Muscle of back (tissue), 3 donors: ENCODE measurements at regions not wholly inside any gene's neighbourhood (a gene's known extent, or its start where the extent isn't known, plus 50 kb on each side); places are given as distances from the start of the nearest gene placed in this dataset.
"Not testable (repeated sequence)": the region's sequence is repeated elsewhere in the genome, so short reads cannot be mapped to it uniquely, and the experiment has no call there.

ENCODE experiments used
- DNase-seq, 3 donors: peaks; one replicate each; pipeline versions ENCODE4 v3.0.0 to v3.0.0-alpha.2; 2013

DNA sequence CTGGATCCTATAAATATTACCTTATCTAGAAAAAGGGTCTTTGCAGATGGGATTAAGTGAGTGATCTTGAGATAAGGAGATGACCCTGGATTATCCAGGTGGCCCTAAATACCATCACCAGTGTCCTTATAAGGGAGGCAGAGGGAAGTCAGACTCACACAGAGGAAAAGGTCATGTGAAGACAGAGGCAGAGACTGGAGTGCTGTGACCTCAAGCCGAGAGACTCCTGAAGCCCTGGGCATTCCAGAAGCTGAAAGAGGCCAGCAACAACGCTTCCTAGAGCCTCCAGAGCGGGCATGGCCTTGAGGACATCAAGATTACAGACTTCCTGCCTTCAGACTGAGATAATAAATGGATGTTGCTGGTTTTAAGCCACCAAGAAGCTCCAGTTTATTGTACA, 118.8 kb downstream of the ATPSCKMT start:
- DNase-seq: no peak

DNA sequence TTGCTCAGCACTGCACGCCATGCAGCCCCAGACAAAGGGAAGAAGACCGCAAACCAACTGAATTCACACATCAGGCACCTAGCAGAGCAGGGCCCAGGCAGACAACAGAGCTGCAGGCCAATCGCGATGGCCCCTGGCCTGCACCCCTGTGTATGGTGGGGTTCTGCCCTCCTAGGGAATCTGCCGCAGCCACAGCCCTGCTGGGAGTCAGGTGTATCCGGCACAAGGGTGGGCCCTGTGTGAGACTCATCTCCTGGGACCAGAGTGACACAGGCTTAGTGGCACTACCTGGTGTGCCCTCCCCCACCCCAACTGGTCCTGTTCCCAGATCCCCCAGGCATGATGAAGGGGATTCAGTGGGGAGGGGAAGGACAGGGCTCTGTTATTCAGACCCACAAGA, 122.8 kb downstream of the ATPSCKMT start:
- DNase-seq: no peak

DNA sequence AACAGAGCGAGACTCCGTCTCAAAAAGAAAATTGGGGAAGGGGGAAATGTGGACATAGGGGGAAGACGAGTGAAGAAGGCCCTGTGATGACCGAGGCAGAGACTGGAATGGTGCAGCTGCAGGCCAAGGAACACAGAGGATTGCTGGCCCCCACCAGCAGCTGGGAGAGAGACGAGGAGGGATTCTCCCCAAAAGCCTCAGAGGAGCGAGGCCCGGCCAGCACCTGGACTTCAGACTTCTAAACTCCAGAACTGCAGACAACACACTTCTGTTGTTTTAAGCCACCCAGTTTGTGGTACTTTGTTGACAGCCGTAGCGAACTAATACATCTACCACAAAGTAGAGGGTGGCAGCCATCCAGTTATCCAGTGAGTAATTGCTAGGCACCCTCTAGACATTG, 124.6 kb downstream of the ATPSCKMT start:
- peak in 1 of 3 donors; percentile 67 for DNase-seq

DNA sequence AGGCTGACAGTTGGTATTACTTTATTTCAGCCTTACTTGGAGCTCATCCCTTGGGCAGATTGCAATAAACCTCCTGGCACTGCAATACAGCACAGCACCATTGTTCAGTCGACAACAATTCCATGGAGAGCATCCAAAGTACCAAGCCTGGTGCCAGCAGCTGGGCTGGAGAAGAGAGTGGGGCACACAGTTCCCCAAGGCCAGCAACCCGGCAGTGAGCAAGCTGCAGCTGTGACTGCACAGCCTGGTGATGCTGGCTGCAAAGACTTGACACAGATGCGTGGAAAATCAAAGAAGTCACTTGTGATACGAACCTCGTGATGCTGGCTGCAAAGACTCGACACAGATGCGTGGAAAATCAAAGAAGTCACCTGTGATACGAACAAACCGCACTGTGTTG, 125.4 kb downstream of the ATPSCKMT start:
- peak; percentile 53 to 78 (median 56) for DNase-seq

DNA sequence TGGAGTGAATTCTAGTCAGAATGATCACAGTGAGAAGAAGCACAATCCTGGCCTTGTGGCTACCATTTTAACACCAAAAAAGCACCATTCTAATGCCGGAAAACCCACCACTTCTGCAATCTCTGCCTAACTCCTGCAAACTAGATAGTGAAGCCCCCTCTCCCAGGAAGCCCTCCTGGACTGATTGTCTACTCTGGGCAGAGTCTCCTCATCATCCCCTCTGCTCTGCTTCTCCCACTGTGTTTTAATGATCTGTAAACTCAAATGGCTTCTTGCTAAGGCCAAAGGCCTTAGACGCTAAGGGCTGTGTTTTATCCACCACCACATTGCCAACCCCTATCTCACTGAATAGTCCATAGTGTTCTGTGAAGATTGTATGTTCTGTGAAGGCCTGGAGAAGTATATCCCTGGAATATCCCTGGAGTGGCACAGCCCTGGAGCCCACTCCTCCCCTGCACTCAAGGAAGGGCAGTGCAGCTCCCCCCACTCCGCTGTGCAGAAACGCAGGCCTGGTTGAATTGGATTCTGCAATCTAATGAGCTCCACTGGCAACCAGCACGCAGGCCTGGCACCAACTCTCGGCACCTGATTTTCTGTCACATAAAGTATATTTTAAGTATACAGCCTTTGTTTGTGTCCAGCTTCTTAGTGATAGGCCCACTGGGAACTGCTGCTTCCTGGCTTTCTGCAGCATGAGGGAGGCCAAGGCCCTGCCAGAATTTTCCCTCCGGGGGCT, 126.3 kb downstream of the ATPSCKMT start:
- DNase-seq: peak in 1 of 3 donors; percentile 55

DNA sequence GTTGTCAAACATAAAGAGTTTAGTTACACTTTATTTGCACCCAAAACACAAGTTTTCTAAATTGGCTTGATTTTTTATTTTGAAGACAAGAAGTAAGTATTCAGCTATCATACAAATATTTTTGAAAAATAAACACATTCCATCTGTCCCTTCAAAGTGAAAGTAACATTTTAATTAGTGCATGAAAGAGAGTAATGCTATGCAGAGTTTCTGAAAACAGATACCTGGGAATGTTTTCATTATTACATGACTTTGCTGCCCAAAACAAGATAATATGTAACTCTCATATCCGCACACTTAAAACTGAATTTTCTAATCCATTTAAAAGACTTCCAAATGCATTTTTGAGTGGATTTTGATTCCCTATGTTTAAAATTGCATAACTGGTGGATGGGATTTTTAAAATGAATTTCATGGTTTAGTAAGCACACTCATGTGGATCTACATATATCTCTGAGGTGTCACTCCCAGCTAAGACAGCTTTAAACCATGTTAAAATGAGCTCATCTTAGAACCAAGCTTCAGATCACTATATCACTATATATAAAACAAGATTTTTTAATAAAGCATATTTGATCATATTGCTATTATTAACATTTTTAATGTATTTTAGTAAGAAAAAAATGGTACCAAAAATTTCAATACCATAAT, 127.5 kb downstream of the ATPSCKMT start:
- DNase-seq: no peak

DNA sequence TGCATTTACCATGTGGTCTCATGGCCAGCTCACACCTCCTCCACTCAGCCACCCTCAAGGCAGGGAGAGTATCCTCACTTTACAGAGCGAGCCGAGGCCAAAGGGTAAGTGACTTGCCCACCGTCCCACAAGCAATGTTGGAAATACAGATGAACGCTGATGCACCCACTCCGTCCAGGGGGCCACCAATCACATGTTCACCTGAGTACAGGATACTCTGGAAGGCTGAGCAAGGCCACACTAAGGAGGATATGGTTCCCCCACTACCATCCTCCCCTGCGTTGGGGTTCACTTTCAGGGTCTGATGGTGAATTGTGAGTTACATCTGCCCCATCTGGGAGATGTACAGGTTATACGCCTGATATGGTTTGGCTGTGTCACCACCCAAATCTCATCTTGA, 128.8 kb downstream of the ATPSCKMT start:
- no peak for DNase-seq

DNA sequence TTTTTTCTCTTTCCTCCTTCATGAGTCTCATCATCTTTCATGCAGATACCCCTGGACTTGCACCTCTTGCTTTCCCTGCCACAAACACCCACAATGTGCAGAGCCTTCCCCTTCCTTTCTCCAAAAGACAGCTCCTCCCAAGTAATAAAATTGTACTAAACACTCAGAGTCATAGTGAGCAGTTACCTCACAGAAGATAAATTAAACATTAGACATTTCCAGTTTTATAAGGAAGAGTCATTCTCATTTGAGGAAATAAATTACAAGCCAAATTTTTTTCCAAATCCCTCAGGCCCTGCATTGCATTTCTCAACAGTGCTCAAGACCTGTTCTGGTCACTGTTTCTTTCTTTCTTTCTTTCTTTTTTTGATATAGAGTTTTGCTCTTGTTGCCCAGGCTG, 131.5 kb downstream of the ATPSCKMT start:
- no peak for DNase-seq

DNA sequence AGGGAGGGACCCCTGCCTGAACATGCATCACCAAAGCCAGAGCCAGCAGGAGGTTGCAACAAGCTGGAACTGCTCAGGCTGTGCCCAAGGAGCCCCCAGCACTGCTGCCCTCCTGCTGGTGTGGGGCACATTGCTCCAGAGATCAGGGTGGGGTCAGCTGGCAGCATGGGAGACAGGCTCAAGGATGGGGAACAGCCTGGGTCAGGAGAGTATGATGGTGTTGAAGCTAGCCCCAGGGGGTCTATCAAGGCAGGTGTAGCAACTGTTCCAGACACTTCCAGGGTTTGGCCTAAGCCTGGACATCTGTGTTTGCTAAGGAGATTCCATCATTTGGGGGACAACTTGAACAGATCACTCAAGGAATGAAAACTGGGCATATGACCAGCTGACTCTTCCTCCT, 133.1 kb downstream of the ATPSCKMT start:
- no peak for DNase-seq

DNA sequence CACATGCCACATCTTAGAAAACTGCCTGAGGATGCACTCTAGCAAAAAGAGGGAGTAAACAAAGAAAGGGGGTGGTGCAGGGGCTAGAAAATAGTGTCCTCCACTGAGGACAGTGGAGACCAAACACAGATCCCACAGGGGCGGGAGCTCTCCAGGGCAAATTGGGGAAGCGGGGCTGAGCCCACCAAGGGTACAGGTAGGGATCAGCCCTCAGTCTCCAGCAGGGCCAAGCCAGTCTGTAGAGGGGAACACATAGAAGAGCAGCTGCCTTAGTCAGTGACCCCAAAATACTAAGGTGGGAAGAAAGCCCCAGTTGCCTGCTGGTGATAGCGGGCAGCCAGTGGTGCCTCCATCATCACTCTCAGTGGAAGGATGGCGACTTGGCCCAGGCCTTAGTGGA, 134.0 kb downstream of the ATPSCKMT start:
- DNase-seq: no peak

DNA sequence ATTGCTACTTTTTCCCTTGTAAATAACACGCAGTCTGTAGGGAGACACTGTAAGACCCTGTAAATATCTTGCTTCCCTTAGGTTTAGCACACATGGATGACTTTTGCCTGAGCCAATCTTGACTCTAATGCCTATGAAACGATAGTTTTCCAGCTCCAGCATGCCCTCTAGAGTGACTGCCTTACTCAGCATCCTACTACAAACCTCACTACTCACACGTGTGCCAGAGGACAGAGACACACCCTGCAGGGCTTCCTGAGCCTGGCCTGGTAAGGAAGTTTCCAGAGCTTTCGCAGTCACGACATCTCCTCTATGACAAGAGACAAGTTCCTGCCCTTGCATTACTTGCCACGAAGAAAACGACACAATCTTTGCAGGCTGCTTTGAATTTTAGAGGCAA, 138.1 kb downstream of the ATPSCKMT start:
- peak; percentile 23 to 73 (median 46) for DNase-seq

DNA sequence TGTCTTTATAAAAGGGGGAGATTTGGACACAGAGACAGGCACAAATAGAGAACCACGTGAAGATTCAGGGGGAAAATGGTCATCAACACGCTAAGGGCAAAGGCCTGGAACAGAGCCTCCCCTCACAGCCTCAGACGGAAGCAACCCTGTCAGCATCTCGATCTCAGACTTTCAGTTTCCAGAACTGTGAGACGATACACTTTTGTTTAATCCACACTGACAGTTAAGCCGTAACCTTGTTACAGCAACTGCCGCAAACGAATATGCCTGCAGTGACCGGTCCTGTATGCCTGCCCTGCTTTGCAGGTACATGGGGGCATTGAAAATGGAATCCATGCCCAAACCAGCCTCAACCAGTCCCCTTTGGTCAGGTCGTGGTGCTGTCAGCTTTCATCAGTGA, 139.5 kb downstream of the ATPSCKMT start:
- no peak for DNase-seq

DNA sequence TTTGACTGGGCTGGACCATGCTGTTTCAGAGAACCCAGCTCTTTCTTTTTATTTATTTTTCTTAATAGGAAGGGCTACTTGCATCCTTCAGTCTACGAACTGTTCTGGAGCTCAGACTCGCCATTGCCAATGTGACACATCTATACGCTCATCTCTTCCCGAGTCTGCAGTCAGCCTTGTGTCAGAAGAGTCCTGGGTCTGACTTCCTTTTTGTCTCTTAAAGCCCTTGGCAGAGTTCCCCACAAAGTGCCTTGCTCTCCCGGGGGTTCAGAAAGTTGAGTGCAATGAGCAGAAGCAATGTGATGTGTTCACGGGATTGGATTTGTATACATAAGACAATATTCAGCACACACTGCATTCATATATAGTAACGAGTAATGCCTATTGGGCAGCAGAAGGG, 140.4 kb downstream of the ATPSCKMT start:
- DNase-seq: no peak

DNA sequence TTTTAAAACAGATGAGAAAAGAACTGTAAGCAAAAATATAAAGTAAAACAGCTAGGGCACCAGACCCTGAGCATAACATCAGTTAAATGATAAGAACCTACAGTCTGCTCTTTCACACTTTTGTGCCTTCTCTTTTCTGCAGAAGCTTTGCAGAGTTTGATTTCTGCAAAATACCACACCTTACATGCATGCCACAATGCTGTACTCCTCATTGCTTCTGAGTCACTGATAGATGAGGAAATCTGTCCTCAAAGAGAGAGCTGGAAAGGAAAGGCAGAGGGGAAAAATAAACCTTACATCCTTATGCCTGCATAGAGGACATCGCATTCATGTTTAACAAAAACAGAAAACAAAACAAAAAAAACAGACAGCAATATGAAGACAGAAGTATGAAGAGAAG, 142.9 kb downstream of the ATPSCKMT start:
- DNase-seq: no peak

DNA sequence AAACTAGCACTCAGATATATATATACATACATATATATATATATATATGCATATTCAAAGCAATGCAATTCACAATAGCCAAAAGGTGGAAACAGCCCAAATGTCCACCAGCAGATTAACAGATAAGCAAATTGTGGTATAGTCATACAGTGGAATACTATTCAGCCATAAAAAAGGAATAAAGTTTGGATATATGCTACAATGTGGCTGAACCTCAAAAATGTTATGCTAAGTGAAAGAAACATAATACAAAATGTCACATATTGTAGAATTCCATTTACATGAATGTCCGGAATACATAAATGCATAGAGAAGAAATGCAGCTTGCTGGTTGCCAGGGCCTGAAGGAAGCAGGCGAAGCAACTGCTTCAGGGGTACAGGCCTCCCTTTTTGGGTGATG, 143.4 kb downstream of the ATPSCKMT start:
- no peak for DNase-seq

DNA sequence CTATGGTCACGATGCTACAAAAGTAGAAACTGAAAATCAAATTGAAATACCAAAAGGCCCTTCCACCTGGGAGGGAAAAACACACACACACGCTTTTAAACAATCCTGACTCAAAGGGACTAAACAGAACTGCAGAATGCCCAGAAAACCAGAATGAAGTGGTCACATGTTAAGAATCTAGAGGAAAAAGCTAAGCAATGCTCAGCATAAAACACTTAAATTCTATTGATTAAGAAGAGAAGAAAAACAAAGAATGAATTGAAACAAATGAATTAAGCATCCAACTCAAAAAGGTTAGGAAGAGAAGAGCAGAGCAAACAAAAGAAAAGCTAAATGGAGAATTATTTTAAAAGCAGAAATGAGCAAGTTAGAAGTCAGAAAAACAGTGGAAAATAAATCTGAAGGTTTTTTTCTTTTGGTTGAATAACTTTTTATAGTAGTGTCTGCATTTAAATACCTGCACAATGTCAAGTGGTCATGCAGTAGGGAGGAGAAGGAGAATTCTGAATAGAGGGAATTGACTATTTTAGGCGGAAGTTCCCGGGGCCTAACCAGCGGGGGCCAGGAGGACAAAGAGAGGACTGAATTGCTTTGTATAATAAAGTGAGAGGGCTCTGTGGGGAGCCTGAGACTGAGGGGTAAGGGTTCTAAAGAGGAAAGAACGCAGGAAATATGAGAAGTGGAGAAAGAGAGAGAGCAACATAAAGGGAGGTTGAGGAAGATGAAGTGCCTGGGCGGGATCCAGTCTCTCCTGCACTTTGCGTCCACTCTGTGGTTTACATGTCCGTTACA, 146.8 kb downstream of the ATPSCKMT start:
- DNase-seq: no peak

DNA sequence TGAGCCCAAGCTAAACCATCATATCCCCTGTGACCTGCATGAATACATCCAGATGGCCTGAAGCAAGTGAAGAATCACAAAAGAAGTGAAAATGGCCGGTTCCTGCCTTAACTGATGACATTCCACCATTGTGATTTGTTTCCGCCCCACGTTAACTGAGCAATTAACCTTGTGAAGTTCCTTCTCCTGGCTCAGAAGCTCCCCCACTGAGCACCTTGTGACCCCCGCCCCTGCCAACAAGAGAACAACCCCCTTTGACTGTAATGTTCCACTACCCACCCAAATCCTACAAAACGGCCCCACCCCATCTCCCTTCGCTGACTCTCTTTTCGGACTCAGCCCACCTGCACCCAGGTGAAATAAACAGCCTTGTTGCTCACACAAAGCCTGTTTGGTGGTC, 147.5 kb downstream of the ATPSCKMT start:
- not testable (repeated sequence) for DNase-seq

DNA sequence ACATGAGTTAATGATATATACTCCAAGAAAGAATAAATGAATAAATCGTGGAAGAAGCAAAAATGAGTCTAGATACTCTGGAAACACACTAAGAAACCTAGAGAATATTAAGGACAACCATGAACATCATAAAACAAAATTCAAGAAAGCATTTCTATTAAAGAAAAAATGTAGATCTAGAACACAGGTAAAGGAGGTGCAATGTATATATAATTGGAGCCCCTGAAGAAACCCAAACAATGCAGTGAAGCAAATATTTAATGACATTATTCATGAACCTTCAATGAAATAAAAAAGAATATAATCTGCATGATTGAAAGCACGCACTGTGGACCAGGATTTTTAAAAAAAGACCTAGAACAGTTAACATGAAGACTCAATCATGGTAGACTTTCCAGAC, 150.1 kb downstream of the ATPSCKMT start:
- DNase-seq: no peak

DNA sequence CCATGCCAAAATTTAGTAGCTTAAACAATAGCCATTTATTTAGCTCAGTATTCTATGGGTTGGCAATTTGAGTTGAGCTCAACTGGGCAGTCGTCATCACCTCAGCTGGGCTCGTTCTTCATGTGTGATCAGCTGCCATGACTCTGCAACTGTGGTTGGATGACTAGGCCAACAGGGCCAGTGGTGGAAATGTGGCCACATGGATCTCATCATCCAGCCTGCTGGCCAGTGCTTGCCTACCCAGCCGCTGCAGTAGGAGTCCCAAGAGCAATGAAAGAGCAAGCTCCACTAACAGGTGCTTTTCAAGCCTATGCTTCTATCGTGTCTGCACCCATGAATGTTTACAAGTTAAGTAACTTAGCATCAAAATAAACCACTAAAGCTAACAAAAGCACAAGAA, 158.0 kb downstream of the ATPSCKMT start:
- DNase-seq: no peak

DNA sequence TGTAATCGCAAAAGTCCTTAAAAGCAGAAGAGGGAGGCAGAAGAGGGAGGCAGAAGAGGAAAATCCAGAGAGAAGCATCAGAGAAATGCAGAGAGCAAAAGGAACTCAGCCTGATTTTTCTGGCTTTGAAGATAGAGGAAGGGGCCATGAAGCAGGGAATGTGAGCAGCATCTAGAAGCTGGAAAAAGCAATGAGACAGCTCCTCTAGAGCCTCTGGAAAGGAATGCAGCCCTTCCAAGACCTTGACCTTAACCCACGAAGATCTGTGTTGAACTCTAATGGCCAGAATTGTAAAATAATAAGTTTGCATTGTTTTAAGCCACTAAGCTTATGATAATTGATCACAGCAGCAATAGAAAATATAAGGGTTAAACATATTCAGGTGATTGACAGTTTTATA, 159.6 kb downstream of the ATPSCKMT start:
- no peak for DNase-seq

DNA sequence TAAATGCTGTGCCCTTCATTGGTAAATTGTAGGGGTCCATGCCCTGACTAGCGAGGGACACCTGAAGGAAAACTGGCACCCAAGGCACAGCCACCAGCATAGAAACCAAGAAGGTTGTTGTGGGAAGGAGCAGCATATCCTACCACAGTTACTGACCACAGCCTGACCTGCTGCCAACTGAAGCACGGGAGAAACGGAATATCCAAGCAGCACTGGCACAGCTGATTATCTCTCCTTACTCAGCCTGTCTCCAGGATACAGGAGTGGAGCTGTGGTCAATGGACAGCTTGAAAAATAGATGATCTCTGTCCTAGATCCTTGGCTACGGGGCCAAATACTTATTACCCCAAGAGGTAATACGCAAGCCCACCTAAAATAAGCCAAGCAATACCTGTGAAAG, 164.5 kb downstream of the ATPSCKMT start:
- DNase-seq: no peak

DNA sequence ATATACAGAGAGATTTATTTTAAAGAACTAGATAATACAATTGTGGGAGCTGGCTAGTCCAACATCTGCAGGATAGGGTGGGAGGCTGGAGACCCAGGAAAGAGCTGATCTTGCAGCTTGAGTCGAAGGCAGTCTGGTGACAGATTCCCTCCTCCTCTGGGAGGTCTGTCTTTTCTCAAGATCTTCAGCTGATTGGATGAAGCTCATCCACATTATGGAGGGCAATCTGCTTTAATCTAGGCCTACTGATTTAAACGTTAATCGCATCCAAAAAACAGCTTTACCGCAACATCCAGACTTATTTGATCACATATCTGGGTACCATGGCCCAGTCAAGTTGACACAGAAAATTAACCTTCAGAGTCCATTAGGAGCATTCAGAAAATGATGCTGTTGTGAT, 168.1 kb downstream of the ATPSCKMT start:
- no peak for DNase-seq
